DOHH2 (cell line): ENCODE measurements at regions not wholly inside any gene's neighbourhood (a gene's known extent, or its start where the extent isn't known, plus 50 kb on each side); places are given as distances from the start of the nearest gene placed in this dataset.

ENCODE experiments used
- H3F3A ChIP-seq: fragments of 200-600 bp; sonication (generic), shearing (Covaris generic); 2 replicates; pipeline ENCODE4 v1.6.0; 2016; ENCODE audit warnings: antibody characterized with exemption, mild to moderate bottlenecking; ENCODE audit not compliant: control insufficient read depth, insufficient read depth
- H3K27ac ChIP-seq: fragments of 200-600 bp; sonication (generic); 2 replicates; pipeline ENCODE4 v1.5.1; 2014; ENCODE audit warnings: low read depth, mild to moderate bottlenecking, low read length, moderate library complexity
- H3K27me3 ChIP-seq: fragments of 200-600 bp; sonication (generic); 2 replicates; pipeline ENCODE4 v1.6.1; 2014; ENCODE audit warnings: mild to moderate bottlenecking, low read length, mixed read lengths; ENCODE audit not compliant: control insufficient read depth
- H3K36me3 ChIP-seq: fragments of 200-600 bp; sonication (generic); 2 replicates; pipeline ENCODE4 v1.6.1; 2014; ENCODE audit warnings: mild to moderate bottlenecking, low read length, moderate library complexity, mixed read lengths; ENCODE audit not compliant: control insufficient read depth
- H3K4me1 ChIP-seq: fragments of 200-600 bp; sonication (generic); 2 replicates; pipeline ENCODE4 v1.6.1; 2014; ENCODE audit warnings: mild to moderate bottlenecking, low read length, mixed read lengths; ENCODE audit not compliant: control insufficient read depth
- H3K4me2 ChIP-seq: fragments of 200-600 bp; sonication (generic); 2 replicates; pipeline ENCODE4 v1.6.0; 2014; ENCODE audit warnings: mild to moderate bottlenecking, low read length, moderate library complexity
- H3K4me3 ChIP-seq: fragments of 200-600 bp; sonication (generic); 2 replicates; pipeline ENCODE4 v1.5.1; 2014; ENCODE audit warnings: mild to moderate bottlenecking, low read length, mixed read lengths
- H3K79me2 ChIP-seq: fragments of 200-600 bp; sonication (generic); 2 replicates; pipeline ENCODE4 v1.6.1; 2014; ENCODE audit warnings: mild to moderate bottlenecking, low read length, mixed read lengths; ENCODE audit not compliant: control insufficient read depth
- H3K9me2 ChIP-seq: fragments of 200-600 bp; sonication (generic); replicated peaks from 2 replicates; pipeline ENCODE4 v1.6.1; 2014; ENCODE audit warnings: mild to moderate bottlenecking, low read length, mixed read lengths; ENCODE audit not compliant: control insufficient read depth
- H3K9me3 ChIP-seq: fragments of 200-600 bp; sonication (generic); 2 replicates; pipeline ENCODE4 v1.6.1; 2014; ENCODE audit warnings: antibody characterized with exemption, low read length, mixed read lengths; ENCODE audit not compliant: control insufficient read depth, insufficient read depth
- H4K20me1 ChIP-seq: fragments of 200-600 bp; sonication (generic); 2 replicates; pipeline ENCODE4 v1.6.0; 2014; ENCODE audit warnings: low read depth, mild to moderate bottlenecking, antibody characterized with exemption, low read length, moderate library complexity; ENCODE audit not compliant: control insufficient read depth, insufficient read depth
- EZH2phosphoT487 ChIP-seq: fragments of 200-600 bp; sonication (generic); IDR thresholded peaks from 2 replicates; pipeline ENCODE4 v1.6.1; 2017; ENCODE audit warnings: borderline replicate concordance, mild to moderate bottlenecking, antibody characterized with exemption, low read length, moderate library complexity, mixed read lengths
- TF ChIP-seq, protein P1 (sequence below): fragments of 200-600 bp; sonication (generic); IDR thresholded peaks from one replicate; pipeline ENCODE4 v1.5.1; 2014; ENCODE audit warnings: antibody characterized with exemption, mild to moderate bottlenecking, low read depth, low read length; ENCODE audit not compliant: poor library complexity, severe bottlenecking

DNA sequence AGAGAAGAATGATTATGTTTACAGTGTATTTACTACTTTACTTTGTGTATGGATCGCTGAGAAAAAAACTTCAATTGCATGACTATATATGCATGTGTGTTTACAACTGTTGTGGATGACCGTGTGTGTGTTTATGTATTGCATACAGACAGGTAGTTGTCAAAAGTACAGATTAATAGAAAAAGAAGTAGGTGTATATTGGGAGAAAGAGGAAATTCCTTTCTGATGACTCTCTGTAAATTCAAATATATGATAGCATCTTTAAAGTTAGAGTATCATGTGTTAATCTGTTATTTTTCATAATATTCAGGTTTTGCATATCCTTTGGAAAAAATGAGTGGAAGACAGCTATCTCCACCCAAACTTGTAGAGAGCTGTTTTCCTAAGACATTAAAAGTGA, 160.4 kb upstream of the AGR3 start:
- peaks cover 13% of the 10 kb centered on the region for H3K4me1 ChIP-seq
- H3K27me3 ChIP-seq, result no peaks in the 10 kb centered on the region
- H3K4me2 ChIP-seq, result no peak overlapping the region
- H3K27ac ChIP-seq, result no peak overlapping the region
- TF ChIP-seq EZH2phosphoT487, result no peak
- TF ChIP-seq, protein P1, sequence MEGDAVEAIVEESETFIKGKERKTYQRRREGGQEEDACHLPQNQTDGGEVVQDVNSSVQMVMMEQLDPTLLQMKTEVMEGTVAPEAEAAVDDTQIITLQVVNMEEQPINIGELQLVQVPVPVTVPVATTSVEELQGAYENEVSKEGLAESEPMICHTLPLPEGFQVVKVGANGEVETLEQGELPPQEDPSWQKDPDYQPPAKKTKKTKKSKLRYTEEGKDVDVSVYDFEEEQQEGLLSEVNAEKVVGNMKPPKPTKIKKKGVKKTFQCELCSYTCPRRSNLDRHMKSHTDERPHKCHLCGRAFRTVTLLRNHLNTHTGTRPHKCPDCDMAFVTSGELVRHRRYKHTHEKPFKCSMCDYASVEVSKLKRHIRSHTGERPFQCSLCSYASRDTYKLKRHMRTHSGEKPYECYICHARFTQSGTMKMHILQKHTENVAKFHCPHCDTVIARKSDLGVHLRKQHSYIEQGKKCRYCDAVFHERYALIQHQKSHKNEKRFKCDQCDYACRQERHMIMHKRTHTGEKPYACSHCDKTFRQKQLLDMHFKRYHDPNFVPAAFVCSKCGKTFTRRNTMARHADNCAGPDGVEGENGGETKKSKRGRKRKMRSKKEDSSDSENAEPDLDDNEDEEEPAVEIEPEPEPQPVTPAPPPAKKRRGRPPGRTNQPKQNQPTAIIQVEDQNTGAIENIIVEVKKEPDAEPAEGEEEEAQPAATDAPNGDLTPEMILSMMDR, result no peak
- no peaks in the 10 kb centered on the region; the same call in 1 of the 2 replicates for H3K9me2 ChIP-seq
- H4K20me1 ChIP-seq, result no peaks in the 10 kb centered on the region
- no peaks in the 10 kb centered on the region for H3F3A ChIP-seq
- no peaks in the 10 kb centered on the region for H3K9me3 ChIP-seq
- no peaks in the 10 kb centered on the region for H3K36me3 ChIP-seq
- no peak overlapping the region for H3K4me3 ChIP-seq
- no peaks in the 10 kb centered on the region for H3K79me2 ChIP-seq

DNA sequence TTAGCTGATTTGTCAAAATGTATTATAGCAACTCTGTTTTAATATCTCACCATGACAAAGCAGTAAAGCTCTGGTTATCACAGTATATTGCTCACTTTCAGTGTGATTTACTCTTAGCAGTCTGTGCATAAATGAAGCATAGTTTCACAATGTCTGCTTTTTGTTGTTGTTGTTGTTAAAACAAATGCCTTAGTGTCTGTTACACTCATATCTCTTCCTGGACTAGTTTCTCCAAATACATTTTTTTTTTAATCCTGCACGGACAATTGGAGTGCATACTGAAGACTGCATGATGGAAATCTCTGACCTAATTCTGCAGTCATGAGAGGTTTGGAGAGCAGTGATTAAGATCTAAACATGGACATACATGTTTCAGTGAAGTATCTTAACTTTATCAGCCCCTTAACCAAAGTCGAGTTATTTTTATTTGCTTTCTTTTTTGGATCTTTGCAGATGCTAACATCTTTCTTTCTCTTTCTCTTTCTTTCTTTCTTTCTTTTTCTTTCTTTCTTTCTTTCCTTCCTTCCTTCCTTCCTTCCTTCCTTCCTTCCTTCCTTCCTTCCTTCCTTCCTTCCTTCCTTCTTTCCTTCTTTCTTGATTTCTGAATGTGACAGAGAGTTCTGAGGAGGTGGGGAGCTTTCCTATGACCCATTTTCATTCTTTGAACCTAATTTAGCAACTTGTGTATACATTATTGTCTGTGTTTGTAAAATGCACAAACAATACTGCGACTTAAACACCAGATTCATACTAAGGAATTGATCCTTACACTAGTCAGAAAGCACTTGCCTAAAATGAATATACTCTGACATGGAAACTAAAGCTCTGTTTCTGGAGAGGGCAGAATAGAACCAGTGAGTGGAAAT, 161.5 kb upstream of the AGR3 start:
- H3K4me2 ChIP-seq, result no peak overlapping the region
- H3K36me3 ChIP-seq, result no peaks in the 10 kb centered on the region
- no peaks in the 10 kb centered on the region for H3K79me2 ChIP-seq
- H4K20me1 ChIP-seq, result no peaks in the 10 kb centered on the region
- H3K27ac ChIP-seq, result no peak overlapping the region
- no peaks in the 10 kb centered on the region for H3F3A ChIP-seq
- no peaks in the 10 kb centered on the region for H3K27me3 ChIP-seq
- no peaks in the 10 kb centered on the region for H3K9me3 ChIP-seq
- peaks cover 13% of the 10 kb centered on the region for H3K4me1 ChIP-seq
- no peak for TF ChIP-seq EZH2phosphoT487
- TF ChIP-seq, protein P1, result no peak
- no peak overlapping the region for H3K4me3 ChIP-seq
- no peaks in the 10 kb centered on the region; the same call in 1 of the 2 replicates for H3K9me2 ChIP-seq

DNA sequence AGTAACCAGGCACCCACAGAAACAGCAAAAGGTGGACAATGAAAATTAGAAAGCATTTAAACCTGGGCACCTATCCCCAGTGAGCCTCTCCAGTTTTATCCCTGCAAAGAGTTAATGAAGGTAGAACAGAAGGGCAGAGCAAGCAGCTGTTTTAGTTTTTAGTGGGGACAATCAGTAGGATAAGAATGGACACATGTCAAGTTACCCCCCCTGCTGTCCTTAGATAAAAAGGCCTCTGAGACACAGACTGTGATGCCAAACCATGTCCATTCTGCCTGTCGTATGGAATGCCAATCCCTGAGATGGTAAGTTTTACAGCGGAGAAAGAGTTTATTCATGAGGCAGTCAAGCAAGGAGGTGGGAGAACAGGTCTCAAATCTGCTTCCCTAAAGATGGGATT, 162.6 kb upstream of the AGR3 start:
- no peaks in the 10 kb centered on the region for H3K36me3 ChIP-seq
- H3F3A ChIP-seq, result no peaks in the 10 kb centered on the region
- no peak overlapping the region for H3K27ac ChIP-seq
- no peaks in the 10 kb centered on the region for H3K79me2 ChIP-seq
- TF ChIP-seq, protein P1, result no peak
- TF ChIP-seq EZH2phosphoT487, result no peak
- no peaks in the 10 kb centered on the region; the same call in 1 of the 2 replicates for H3K9me2 ChIP-seq
- H4K20me1 ChIP-seq, result no peaks in the 10 kb centered on the region
- H3K4me3 ChIP-seq, result no peak overlapping the region
- peaks cover 13% of the 10 kb centered on the region for H3K4me1 ChIP-seq
- no peaks in the 10 kb centered on the region for H3K27me3 ChIP-seq
- H3K9me3 ChIP-seq, result no peaks in the 10 kb centered on the region
- H3K4me2 ChIP-seq, result no peak overlapping the region
